Hypothalamus (tissue), 51 donors: ENCODE measurements at regions not wholly inside any gene's neighbourhood (a gene's known extent, or its start where the extent isn't known, plus 50 kb on each side); places are given as distances from the start of the nearest gene placed in this dataset.
A peak's percentile ranks its signal among the peaks of the same experiment; 100 is the strongest.

Experiments used
- DNase-seq, 51 donors: peaks; one replicate each; lab custom pipeline; 2025; lab: John Stamatoyannopoulos, UW

DNA sequence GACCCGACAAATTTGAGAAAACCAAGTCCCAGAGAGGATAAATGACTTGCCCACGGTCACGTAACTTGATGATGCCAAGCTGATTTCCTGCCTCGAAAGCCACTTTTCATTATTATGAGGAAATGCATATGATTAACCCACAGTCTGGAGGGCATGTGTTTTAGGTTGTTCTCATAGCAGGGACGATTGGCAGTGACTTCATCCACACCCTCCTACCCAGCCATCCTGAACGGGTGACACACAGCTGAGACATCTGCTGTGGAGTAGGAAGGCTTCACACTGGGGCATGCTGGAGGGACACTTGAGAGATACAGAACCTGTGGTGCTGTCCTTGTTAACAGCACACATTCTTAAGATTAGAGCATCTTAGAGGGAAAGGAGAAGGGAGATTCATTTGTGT is 65.4 kb upstream of the WDFY2 start:
- peak in 1 of 51 donors; percentile 35 for DNase-seq

DNA sequence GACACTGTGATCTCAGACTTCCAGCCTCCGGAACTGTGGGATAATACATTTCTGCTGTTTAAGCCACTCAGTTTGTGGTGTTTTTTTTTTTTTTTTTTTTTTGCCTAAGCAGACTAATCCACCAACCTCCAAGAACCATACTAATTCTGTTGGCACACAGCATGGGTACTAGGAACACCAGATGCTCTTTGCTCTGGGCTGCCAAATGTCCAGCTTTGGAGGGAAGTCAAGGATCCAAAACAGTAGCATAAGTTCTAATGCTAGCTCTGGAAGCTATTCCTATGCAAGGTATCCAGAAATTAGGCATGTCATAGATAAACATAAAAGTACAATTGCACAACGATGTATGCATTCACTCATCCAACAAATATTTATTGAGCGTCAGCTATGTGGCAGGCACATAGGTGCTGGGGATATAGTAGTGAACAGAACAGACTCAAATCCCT is 64.5 kb upstream of the WDFY2 start:
- DNase-seq: peak in 1 of 51 donors; percentile 2

DNA sequence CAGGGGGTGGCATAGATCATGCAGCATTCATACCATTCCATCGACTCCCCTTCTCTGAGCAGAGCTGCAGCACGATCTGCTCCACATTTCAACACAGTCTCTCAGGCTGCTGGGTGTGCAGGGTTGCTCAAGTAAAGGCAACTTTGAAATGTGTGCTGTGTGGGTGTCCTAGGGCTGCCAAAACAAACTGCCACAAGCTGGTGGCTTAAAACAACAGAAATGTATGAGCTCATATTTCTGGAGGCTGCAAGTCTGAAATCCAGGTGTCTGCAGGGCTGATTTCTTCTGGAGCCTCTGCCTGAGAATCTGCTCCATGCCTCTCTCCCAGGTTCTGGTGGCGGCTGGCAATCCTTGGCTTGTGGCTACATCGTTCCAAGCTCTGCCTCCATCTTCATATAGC is 63.7 kb upstream of the WDFY2 start:
- DNase-seq: peak in 1 of 51 donors; percentile 26

DNA sequence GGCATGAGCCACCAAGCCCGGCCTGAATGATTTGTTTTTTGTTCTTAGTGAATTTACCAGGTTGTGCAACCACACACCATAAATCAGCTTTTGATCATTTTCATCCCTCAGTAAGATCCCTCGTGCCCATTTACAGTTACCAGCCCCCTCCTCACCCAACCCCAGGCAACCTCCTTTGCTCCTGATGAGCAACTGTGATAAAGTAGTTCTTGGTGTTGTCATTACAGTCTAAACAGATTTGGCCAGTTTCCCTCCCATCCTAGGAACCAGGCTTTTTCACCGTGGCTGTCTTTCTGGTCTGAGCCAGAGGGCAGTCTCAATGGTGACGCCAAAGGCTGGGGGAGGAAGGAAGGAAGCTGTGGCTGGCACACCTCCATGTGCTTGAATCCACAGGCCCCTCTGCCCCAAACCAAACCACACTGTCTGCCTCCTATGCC is 61.2 kb upstream of the WDFY2 start:
- DNase-seq: peak in 7 of 51 donors; percentile 2 to 16 (median 4)

DNA sequence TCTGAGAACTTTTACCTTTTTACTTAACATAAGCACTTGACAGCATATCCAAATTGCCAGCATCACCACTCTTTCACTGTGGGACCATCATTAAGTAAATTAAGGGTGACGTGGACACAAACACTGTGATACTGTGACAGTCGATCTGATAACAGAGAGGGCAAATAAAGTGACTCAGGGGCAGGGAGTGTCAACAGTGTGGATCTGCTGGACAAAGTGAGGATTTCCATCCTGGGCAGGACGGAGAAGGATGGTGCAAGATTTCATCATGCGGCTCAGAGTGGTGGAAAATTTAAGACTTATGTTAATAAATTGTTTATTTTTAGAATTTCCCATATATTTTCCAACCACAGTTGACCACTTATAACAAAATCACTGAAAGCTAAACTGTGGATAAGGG is 60.0 kb upstream of the WDFY2 start:
- no peak for DNase-seq

DNA sequence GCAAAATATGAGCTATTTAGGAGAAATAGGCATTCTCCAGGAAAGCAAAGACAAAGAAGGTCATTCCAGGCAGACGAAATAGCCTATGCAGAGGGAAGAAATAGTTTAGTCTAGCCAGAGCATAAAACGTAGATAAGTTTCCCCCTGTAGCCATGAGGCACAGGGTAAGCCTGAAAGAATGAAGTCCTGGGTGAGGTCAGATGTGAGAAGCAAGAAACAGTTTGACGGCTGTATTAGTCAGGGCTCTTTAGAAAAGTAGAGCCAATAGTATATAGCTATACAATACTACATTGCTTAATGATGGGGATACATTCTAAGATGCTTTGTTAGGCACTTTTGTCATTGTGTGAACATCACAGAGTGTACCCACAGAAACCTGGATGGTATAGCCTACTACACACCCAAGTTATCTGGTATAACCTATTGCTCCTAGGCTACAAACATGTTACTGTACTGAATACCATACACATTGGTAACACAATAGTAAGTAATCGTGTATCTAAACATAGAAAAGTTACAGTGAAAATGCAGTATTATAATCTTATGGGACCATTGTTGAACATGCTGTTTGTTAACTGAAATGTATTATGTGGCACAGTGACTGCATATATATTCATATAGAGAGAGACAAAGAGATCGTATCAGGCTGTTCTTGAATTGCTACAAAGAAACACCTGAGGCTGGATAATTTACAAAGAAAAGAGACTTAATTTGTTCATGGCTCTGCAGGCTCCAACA is 59.3 kb upstream of the WDFY2 start:
- no peak for DNase-seq

DNA sequence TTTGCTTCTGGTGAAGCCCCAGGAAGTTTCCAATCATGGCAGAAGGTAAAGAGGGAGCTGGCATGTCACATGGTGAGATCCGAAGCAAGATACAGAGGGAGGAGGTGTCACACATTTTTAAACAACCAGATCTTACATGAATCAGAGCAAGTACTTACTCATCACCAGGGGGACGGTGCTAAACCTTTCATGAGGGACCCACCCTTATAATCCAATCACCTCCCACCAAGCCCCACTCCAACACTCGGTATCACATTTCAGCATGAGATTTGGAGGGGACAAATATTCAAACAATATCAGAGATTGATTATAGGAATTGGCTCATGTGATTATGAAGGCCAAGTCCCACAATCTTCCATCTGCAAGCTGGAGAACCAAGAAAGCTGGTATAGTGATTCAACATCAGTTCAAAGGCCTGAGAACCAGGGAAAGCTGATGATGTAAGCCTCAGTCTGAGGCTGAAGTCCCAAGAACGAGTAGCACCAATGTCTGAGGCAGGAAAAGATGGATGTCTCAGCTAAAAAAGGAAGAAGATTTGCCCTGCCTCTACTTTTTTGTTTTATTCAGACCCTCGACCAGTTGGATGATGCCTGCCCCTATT is 58.6 kb upstream of the WDFY2 start:
- peak in 1 of 51 donors; percentile 17 for DNase-seq

DNA sequence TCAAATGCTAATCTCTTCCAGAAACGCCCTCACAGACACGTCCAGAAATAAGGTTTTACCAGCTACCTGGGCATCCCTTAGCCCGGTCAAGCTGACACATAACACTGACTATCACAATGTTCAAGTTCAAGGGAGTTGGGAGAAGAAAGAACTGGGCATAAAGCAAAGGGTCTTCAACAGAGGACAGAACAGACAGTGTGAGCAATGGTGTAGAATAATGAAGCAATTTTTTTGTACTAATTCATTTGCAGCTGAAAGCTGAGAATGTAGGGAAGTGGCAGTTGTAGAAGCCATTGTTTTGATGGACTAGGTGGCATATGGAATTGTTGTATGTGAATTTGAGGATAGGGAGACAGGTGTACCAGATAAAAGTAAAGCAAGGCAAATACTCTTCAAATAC is 58.1 kb upstream of the WDFY2 start:
- DNase-seq: no peak

DNA sequence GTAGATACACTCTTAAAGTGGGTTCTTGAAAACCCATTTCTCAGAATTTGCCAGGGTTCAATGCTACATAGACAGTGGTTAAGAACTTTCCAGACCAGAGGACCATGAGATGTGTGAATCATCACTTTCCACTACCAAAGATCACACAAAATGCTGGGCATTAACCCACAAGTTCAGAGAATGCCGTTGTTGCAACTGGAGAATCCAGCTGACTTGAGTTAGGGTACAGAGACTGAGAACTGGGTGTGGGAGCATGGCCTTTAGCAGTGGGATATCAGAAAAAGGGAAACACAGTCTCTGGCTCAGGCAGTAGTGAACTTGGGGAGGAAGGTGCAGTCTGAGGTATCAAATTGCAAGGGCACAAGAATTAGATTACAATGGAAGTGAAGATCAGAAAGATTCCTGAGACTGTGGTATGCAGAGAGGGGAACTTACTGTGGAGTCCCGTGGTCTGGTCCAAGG is 51.5 kb upstream of the WDFY2 start:
- DNase-seq: no peak

DNA sequence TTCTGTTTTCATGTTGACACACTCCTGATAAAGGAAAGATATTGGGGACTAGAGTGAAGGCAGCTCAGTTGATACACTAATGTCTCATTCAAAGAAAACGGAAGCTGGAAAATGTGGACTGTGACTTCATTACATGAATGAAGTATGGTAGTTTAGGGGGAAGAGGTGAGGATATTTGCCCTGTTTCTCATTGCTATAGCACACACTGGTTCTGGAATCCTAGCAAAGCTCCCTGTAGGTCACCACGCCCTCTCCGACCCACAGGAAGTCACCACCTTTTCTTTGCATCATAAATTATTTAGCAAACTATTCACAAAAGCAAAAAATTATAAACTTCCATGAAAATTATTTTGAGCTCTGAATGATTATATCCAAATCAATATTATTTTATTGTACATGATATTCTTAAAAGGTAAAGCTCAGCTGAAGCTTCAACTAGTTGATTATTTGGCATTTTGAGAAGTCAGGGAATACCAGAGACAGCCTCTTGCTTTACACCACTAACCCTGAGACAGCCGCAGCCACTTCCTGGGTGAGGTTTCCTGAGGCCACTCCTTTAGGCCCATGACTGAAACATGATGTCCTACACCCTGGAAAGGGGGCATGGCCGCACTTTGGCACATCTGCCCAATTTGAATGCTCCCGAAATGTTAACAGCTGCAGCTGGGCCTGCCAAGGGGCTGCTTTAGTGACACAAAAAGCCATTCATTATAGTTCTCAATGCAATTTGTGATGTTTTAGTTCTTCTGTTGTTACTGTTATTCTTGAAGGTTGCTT is 50.0 kb upstream of the WDFY2 start:
- peak in 27 of 51 donors; percentile 4 to 78 (median 20) for DNase-seq
